ENCODE measurements at regions not wholly inside any gene's neighbourhood (a gene's known extent, or its start where the extent isn't known, plus 50 kb on each side); places are given as distances from the start of the nearest gene placed in this dataset.

DNA sequence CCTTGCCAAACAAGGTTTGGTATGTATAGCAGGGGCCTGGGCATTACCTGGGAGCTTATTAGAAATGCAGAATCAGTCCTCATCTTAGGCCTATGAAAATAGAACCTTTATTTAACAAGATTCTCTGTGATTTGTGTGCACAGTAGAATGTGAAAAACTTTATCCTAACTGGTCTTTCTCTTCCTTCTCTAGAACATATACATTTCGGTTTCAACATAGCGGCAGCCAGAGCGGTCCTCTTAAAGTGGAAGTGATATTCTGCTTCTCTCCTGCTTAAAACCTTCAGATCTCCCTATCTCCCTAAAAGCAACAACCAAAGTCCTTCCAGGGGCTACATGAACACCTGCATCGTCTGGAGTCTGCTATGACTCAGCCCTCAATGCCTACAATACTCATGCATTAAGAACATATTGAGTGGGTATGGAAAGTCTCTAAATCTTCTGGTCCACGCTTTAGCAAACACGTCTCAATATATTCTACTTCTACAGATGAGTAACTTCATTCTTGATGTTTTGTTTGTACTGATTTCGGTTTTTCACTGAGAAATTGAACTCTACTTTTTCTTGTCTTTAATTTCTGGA is 84.5 kb downstream of the SPRY2 start:
- whole genome bisulfite sequencing, 2 experiments (ENCODE audit: extremely low coverage in 2 of 2, insufficient read length in 1 of 2) = no CpG with 5 or more reads among the region's 7 CpGs
- Histone ChIP-seq H2AK9ac (replicated peaks; ENCODE audit: low read depth, low read length, poor library complexity) (no peak overlapping the region), H3K9ac (ENCODE audit: low read depth, low read length) (no peak overlapping the region), H3K9me3 (ENCODE audit: control insufficient read depth, insufficient read depth, low read length) (no peaks in the 10 kb centered on the region), H3K27ac (ENCODE audit: insufficient read depth, low read length) (no peak overlapping the region), H3K4me3 (ENCODE audit: insufficient read depth, low read depth, low read length) (no peak overlapping the region), H2BK5ac (ENCODE audit: low read depth, low read length, poor library complexity, severe bottlenecking) (no peak overlapping the region), H3K4me2 (ENCODE audit: low read depth, low read length) (no peak overlapping the region), H2BK20ac (ENCODE audit: low read depth, low read length) (no peak overlapping the region), H3K4ac (ENCODE audit: low read depth, low read length) (no peak overlapping the region), H3K36me3 (ENCODE audit: control insufficient read depth, insufficient read depth, low read length) (no peaks in the 10 kb centered on the region), H3K18ac (ENCODE audit: low read depth, low read length) (no peak overlapping the region), H4K91ac (ENCODE audit: insufficient read depth, low read depth, low read length) (no peak overlapping the region), H2AFZ (replicated peaks; ENCODE audit: low read length, poor library complexity) (no peak overlapping the region), H4K5ac (ENCODE audit: low read depth, low read length) (no peak overlapping the region), H3K14ac (replicated peaks; ENCODE audit: low read depth, low read length) (no peak overlapping the region), H4K20me1 (ENCODE audit: insufficient read depth, low read length) (no peaks in the 10 kb centered on the region), H3K56ac (ENCODE audit: extremely low read depth, insufficient read depth, low read length) (no peak overlapping the region), H2BK120ac (ENCODE audit: low read depth, low read length) (no peak overlapping the region), H3K4me1 (ENCODE audit: control insufficient read depth, insufficient read depth, low read length) (no peaks in the 10 kb centered on the region), H2BK15ac (ENCODE audit: low read depth, low read length) (no peak overlapping the region), H4K8ac (ENCODE audit: low read depth in 2 of 2, low read length in 2 of 2) (no peak overlapping the region), H3K27me3 (ENCODE audit: control insufficient read depth, insufficient read depth, low read length) (no peaks in the 10 kb centered on the region), H3K9me1 (ENCODE audit: insufficient read depth, low read length) (no peaks in the 10 kb centered on the region), H3K23ac (ENCODE audit: low read depth, low read length) (no peak overlapping the region), H3K79me1 (ENCODE audit: low read depth in 1 of 2, low read length in 2 of 2) (no peaks in the 10 kb centered on the region), H2AK5ac (ENCODE audit: low read depth, low read length) (no peak overlapping the region)
- no TSS peak for BruUV-seq (replicated peaks)
- intact Hi-C loops (cut with micrococcal nuclease) (no loop called here), dilution Hi-C loops (cut with HindIII; ENCODE audit: low sequenced_read_pairs, unreplicated experiment) (no loop called here), in situ Hi-C loops (cut with MboI; ENCODE audit: low sequenced_read_pairs) (no loop called here)
- DNase-seq = no peak
- TF ChIP-seq SMC3 (IDR thresholded peaks at IDR 0.05; ENCODE audit: low read depth, low read length) (no peak), NFE2L2 (IDR thresholded peaks at IDR 0.05; ENCODE audit: low read depth, low read length) (no peak), RFX5 (IDR thresholded peaks at IDR 0.05; ENCODE audit: low read depth, low read length) (no peak), CEBPB (IDR thresholded peaks at IDR 0.05; ENCODE audit: low read depth, low read length) (no peak), MAZ (IDR thresholded peaks at IDR 0.05; ENCODE audit: borderline replicate concordance, low read depth, low read length) (no peak), MXI1 (IDR thresholded peaks at IDR 0.05; ENCODE audit: borderline replicate concordance, low read depth, low read length) (no peak), POLR2A (IDR thresholded peaks at IDR 0.05; ENCODE audit: low read depth, low read length) (no peak), CHD1 (IDR thresholded peaks at IDR 0.05; ENCODE audit: low read depth, low read length) (no peak), FOS (IDR thresholded peaks at IDR 0.05; ENCODE audit: low read depth, low read length) (no peak), RCOR1 (IDR thresholded peaks at IDR 0.05; ENCODE audit: insufficient replicate concordance, low read length) (no peak), RAD21 (IDR thresholded peaks at IDR 0.05; ENCODE audit: low read length) (no peak), BHLHE40 (IDR thresholded peaks at IDR 0.05; ENCODE audit: low read depth, low read length) (no peak), MAFK (IDR thresholded peaks at IDR 0.05; ENCODE audit: low read depth, low read length) (no peak)
- TF ChIP-seq, protein P1, sequence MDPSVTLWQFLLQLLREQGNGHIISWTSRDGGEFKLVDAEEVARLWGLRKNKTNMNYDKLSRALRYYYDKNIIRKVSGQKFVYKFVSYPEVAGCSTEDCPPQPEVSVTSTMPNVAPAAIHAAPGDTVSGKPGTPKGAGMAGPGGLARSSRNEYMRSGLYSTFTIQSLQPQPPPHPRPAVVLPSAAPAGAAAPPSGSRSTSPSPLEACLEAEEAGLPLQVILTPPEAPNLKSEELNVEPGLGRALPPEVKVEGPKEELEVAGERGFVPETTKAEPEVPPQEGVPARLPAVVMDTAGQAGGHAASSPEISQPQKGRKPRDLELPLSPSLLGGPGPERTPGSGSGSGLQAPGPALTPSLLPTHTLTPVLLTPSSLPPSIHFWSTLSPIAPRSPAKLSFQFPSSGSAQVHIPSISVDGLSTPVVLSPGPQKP (IDR thresholded peaks at IDR 0.05; ENCODE audit: borderline replicate concordance, low read depth, low read length) = no peak
- TF ChIP-seq, protein P2, sequence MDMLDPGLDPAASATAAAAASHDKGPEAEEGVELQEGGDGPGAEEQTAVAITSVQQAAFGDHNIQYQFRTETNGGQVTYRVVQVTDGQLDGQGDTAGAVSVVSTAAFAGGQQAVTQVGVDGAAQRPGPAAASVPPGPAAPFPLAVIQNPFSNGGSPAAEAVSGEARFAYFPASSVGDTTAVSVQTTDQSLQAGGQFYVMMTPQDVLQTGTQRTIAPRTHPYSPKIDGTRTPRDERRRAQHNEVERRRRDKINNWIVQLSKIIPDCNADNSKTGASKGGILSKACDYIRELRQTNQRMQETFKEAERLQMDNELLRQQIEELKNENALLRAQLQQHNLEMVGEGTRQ (IDR thresholded peaks at IDR 0.05; ENCODE audit: low read depth, low read length) = no peak
- TF ChIP-seq, protein P3, sequence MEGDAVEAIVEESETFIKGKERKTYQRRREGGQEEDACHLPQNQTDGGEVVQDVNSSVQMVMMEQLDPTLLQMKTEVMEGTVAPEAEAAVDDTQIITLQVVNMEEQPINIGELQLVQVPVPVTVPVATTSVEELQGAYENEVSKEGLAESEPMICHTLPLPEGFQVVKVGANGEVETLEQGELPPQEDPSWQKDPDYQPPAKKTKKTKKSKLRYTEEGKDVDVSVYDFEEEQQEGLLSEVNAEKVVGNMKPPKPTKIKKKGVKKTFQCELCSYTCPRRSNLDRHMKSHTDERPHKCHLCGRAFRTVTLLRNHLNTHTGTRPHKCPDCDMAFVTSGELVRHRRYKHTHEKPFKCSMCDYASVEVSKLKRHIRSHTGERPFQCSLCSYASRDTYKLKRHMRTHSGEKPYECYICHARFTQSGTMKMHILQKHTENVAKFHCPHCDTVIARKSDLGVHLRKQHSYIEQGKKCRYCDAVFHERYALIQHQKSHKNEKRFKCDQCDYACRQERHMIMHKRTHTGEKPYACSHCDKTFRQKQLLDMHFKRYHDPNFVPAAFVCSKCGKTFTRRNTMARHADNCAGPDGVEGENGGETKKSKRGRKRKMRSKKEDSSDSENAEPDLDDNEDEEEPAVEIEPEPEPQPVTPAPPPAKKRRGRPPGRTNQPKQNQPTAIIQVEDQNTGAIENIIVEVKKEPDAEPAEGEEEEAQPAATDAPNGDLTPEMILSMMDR (conservative IDR thresholded peaks at IDR 0.05; ENCODE audit: low read depth, low read length) = no peak
- ATAC-seq (ENCODE audit: low read depth) = no peak
- POLR2A ChIA-PET (ENCODE audit: unreplicated experiment) = no interaction called here
- CTCF ChIA-PET = interaction anchor here (0.6 kb wide), 1 partner anchor 55 kb away, joined by 4 read pairs; no protein-coding TSS in a partner anchor

All from IMR-90 (cell line).